Natural killer cell (primary cell): ENCODE measurements at regions not wholly inside any gene's neighbourhood (a gene's known extent, or its start where the extent isn't known, plus 50 kb on each side); places are given as distances from the start of the nearest gene placed in this dataset.

Experiments
- ATAC-seq, 3 donors: fragments of 150-1000 bp in 2 of 3; fragments of 200-7000 bp in 1 of 3; cut with Tn5 transposase; 1 replicate in 1 of 3; 2 replicates in 2 of 3; pipeline ENCODE4 v1.10.0; 2021; ENCODE audit warnings: mild to moderate bottlenecking in 2 of 3, moderate library complexity in 2 of 3
- DNase-seq, 2 donors: peaks; one replicate each; pipeline versions ENCODE4 v3.0.0 to v3.0.0-alpha.2; 2013 to 2021; ENCODE audit warnings: mixed read lengths in 1 of 2
- H3K27ac ChIP-seq: one replicate; pipeline ENCODE4 v1.5.1; 2013; ENCODE audit warnings: mild to moderate bottlenecking, low read length
- H3K27me3 ChIP-seq: one replicate; pipeline ENCODE4 v1.6.1; 2013; ENCODE audit warnings: low read length; ENCODE audit not compliant: control insufficient read depth, insufficient read depth
- H3K36me3 ChIP-seq: one replicate; pipeline ENCODE4 v1.6.1; 2013; ENCODE audit warnings: low read length; ENCODE audit not compliant: control insufficient read depth, insufficient read depth
- H3K4me1 ChIP-seq: one replicate; pipeline ENCODE4 v1.6.1; 2013; ENCODE audit warnings: low read length; ENCODE audit not compliant: control insufficient read depth, insufficient read depth
- H3K4me3 ChIP-seq: one replicate; pipeline ENCODE4 v1.5.1; 2013; ENCODE audit warnings: low read length
- H3K9me3 ChIP-seq: one replicate; pipeline ENCODE4 v1.6.1; 2013; ENCODE audit warnings: low read length; ENCODE audit not compliant: control insufficient read depth, insufficient read depth
- H3K27ac Mint-ChIP-seq, 2 donors: one replicate each; pipeline ENCODE4 v1.8.0; 2022; ENCODE audit warnings: mild to moderate bottlenecking in 2 of 2, mixed read lengths in 2 of 2, moderate library complexity in 1 of 2
- H3K27me3 Mint-ChIP-seq, 2 donors: one replicate each; pipeline ENCODE4 v1.8.0; 2022; ENCODE audit warnings: low read depth in 2 of 2, mixed read lengths in 2 of 2
- H3K36me3 Mint-ChIP-seq: one replicate; pipeline ENCODE4 v1.8.0; 2022; ENCODE audit warnings: mixed read lengths
- H3K4me1 Mint-ChIP-seq, 2 donors: one replicate each; pipeline ENCODE4 v1.8.0; 2022; ENCODE audit warnings: mixed read lengths in 2 of 2
- H3K4me3 Mint-ChIP-seq: one replicate; pipeline ENCODE4 v1.8.0; 2022; ENCODE audit warnings: mild to moderate bottlenecking, moderate library complexity, mixed read lengths
- H3K9me3 Mint-ChIP-seq, 2 donors: one replicate each; pipeline ENCODE4 v1.8.0; 2022; ENCODE audit warnings: mixed read lengths in 2 of 2
- WGBS: methylation state at CpG from one replicate; pipeline ENCODE4 v1.1.7; 2013; ENCODE audit warnings: missing lambda C conversion rate; ENCODE audit not compliant: insufficient coverage; 5-methylcytosine and 5-hydroxymethylcytosine counted together
- intact Hi-C: fragments of 100-400 bp; cut with micrococcal nuclease; formaldehyde crosslinking; loops from one replicate; pipeline ENCODE4 v1.14.2; 2022
- TF ChIP-seq, protein P1 (sequence below): fragments of 200-600 bp; IDR thresholded peaks from one replicate; pipeline ENCODE4 v1.8.0; 2022; ENCODE audit warnings: antibody characterized with exemption

DNA sequence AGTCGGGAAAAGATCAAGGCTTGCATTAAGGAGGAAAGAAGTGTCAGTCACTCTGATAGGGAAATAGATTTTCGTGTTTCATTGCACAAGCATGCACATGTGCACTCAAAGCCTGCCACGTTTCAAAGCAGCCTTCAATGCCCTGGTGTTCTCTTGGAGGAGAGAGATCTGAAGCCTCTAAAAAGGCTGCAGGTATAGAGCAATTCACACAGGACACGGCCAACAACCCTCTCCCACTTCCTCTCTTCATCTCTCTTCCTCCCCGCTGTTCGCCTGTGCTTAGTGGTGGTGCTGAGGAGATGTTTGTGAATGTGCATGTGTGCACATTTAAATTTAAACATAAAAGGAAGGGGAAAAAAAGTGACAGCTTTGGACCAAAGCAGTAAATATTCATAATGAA lies 117.7 kb downstream of the NUF2 start:
- Mint-ChIP-seq H3K36me3 (no peaks in the 10 kb centered on the region), H3K4me1 (no peaks in the 10 kb centered on the region), H3K9me3 (no peaks in the 10 kb centered on the region), H3K27ac (no peak overlapping the region), H3K4me3 (no peak overlapping the region), H3K27me3 (peaks cover 3 to 26% of the 10 kb centered on the region in 2 donors)
- ATAC-seq (no peak), DNase-seq (no peak)
- intact Hi-C loops, result no loop called here
- TF ChIP-seq, protein P1, sequence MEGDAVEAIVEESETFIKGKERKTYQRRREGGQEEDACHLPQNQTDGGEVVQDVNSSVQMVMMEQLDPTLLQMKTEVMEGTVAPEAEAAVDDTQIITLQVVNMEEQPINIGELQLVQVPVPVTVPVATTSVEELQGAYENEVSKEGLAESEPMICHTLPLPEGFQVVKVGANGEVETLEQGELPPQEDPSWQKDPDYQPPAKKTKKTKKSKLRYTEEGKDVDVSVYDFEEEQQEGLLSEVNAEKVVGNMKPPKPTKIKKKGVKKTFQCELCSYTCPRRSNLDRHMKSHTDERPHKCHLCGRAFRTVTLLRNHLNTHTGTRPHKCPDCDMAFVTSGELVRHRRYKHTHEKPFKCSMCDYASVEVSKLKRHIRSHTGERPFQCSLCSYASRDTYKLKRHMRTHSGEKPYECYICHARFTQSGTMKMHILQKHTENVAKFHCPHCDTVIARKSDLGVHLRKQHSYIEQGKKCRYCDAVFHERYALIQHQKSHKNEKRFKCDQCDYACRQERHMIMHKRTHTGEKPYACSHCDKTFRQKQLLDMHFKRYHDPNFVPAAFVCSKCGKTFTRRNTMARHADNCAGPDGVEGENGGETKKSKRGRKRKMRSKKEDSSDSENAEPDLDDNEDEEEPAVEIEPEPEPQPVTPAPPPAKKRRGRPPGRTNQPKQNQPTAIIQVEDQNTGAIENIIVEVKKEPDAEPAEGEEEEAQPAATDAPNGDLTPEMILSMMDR, result no peak
- Histone ChIP-seq H3K27ac (no peak overlapping the region), H3K36me3 (no peaks in the 10 kb centered on the region), H3K9me3 (no peaks in the 10 kb centered on the region), H3K27me3 (no peaks in the 10 kb centered on the region), H3K4me1 (no peaks in the 10 kb centered on the region), H3K4me3 (no peak overlapping the region)
- 42% methylated on average over 3 of the region's 6 CpGs for WGBS

DNA sequence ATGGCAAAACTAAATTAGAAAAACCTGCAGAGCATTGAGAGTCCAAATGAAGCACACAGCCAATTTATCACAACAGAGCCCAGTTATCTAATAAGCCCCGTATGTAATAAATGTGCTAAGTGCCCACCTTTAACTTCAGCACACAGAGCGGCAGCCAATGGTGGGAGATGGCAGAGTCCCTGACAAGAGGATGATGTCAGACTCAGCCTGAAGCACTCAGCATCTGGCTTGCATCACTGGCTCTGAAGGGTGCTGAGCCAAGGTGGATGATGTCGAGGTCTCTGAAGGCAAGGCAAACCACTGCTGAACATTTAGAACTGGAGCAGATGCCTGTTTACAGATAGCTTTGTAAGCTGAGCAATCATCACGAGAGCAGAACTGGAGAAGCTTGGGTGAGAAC lies 118.3 kb downstream of the NUF2 start:
- Histone ChIP-seq H3K27ac (no peak overlapping the region), H3K9me3 (no peaks in the 10 kb centered on the region), H3K36me3 (no peaks in the 10 kb centered on the region), H3K4me1 (no peaks in the 10 kb centered on the region), H3K4me3 (no peak overlapping the region), H3K27me3 (no peaks in the 10 kb centered on the region)
- Mint-ChIP-seq H3K4me3 (no peak overlapping the region), H3K27me3 (peaks cover 3 to 26% of the 10 kb centered on the region in 2 donors), H3K27ac (no peak overlapping the region), H3K4me1 (no peaks in the 10 kb centered on the region), H3K9me3 (no peaks in the 10 kb centered on the region), H3K36me3 (no peaks in the 10 kb centered on the region)
- intact Hi-C loops, result no loop called here
- WGBS, result 84% methylated on average over 4 of the region's 4 CpGs
- no peak for ATAC-seq
- DNase-seq, result no peak
- TF ChIP-seq, protein P1, result no peak

DNA sequence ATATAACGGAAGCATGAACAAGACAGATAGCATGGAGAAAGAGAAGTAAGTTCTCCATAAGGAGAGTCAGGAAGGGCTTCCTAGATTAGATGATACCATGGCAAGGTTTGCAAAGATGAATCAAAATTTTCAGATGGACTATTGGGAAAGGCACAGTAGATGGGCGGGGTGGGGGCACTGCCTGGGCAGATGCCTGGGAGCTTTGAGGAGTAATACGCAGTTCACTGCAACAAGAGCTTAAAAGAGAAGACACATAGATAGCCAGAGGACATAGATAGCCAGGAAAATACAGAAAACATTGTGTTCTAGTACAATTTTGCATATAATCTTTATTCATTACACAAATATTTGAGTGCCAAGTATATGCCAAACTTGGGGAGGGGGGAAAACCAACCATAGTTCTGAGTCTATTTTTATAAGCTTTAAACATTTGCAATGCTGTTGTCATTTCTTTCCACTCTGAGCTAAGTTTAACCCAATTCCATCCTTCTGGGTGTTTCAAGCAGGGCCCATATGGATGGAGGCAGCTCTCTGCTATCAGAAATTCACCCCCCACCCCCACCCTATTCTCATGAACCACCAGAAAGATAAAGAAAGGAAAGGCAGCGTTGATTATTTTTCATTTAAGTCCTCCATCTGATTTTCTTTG lies 120.6 kb downstream of the NUF2 start:
- ATAC-seq (no peak), DNase-seq (no peak)
- 91% methylated on average over 3 of the region's 4 CpGs for WGBS
- Mint-ChIP-seq H3K36me3 (no peaks in the 10 kb centered on the region), H3K27ac (no peak overlapping the region), H3K27me3 (peaks cover 3 to 25% of the 10 kb centered on the region in 2 donors), H3K9me3 (no peaks in the 10 kb centered on the region), H3K4me1 (no peaks in the 10 kb centered on the region), H3K4me3 (no peak overlapping the region)
- H3K4me1 ChIP-seq, result no peaks in the 10 kb centered on the region
- TF ChIP-seq, protein P1, result no peak
- no peak overlapping the region for H3K4me3 ChIP-seq
- H3K36me3 ChIP-seq, result no peaks in the 10 kb centered on the region
- intact Hi-C loops, result no loop called here
- H3K27me3 ChIP-seq, result no peaks in the 10 kb centered on the region
- H3K27ac ChIP-seq, result no peak overlapping the region
- no peaks in the 10 kb centered on the region for H3K9me3 ChIP-seq

DNA sequence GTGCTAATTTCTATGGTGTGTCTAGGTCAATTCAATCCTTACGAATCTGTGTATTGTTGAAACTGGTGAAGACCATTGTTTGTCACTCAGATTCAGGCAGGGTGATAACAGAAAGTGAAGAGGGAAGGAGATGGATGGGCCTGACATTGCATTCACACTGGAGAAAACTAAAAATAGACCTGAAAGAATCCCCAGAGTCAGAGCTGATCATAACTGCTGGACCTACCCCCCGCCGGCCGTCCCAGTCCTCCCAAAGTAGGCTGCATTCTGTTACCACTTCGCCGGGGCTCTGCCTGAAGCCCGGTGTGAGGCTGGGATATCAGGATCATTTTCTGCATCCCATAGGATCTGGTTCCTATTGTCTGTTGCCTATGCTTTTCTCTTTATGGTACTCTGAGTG lies 121.1 kb downstream of the NUF2 start:
- H3K4me3 ChIP-seq, result no peak overlapping the region
- no peak overlapping the region for H3K27ac ChIP-seq
- no peak overlapping the region for H3K4me3 Mint-ChIP-seq
- H3K9me3 ChIP-seq, result no peaks in the 10 kb centered on the region
- H3K36me3 Mint-ChIP-seq, result no peaks in the 10 kb centered on the region
- TF ChIP-seq, protein P1, result no peak
- no peaks in the 10 kb centered on the region for H3K4me1 ChIP-seq
- H3K27ac Mint-ChIP-seq, result no peak overlapping the region
- H3K9me3 Mint-ChIP-seq, result no peaks in the 10 kb centered on the region
- intact Hi-C loops, result no loop called here
- no peaks in the 10 kb centered on the region for H3K4me1 Mint-ChIP-seq
- no peaks in the 10 kb centered on the region for H3K36me3 ChIP-seq
- ATAC-seq (no peak), DNase-seq (no peak)
- peaks cover 3 to 19% of the 10 kb centered on the region in 2 donors for H3K27me3 Mint-ChIP-seq
- no peaks in the 10 kb centered on the region for H3K27me3 ChIP-seq
- WGBS, result 92% methylated on average over 7 of the region's 7 CpGs
